LNCaP clone FGC (cell line): ENCODE measurements at regions not wholly inside any gene's neighbourhood (a gene's known extent, or its start where the extent isn't known, plus 50 kb on each side); places are given as distances from the start of the nearest gene placed in this dataset.
"Not testable (repeated sequence)": the region's sequence is repeated elsewhere in the genome, so short reads cannot be mapped to it uniquely, and the experiment has no call there.

ENCODE experiments used
- DNase-seq: peaks from one replicate; pipeline ENCODE4 v3.0.0-alpha.2; 2011; ENCODE audit warnings: low read depth
- H3K4me3 ChIP-seq: 2 replicates; pipeline ENCODE4 v1.5.1; 2011; ENCODE audit warnings: mild to moderate bottlenecking, low read depth, low read length, control low read depth
- CTCF ChIP-seq: IDR thresholded peaks from 2 replicates; pipeline ENCODE4 v1.5.1; 2012; ENCODE audit warnings: mild to moderate bottlenecking; ENCODE audit not compliant: control insufficient read depth, insufficient read depth; ENCODE audit errors: extremely low read depth

GRCh38 chr6:134546962-134547645 lies 229.2 kb upstream of the SGK1 start:
- no peak for TF ChIP-seq CTCF
- no peak for DNase-seq
- H3K4me3 ChIP-seq: no peak overlapping the region

GRCh38 chr6:134544737-134545136 lies 226.8 kb upstream of the SGK1 start:
- TF ChIP-seq CTCF: no peak
- H3K4me3 ChIP-seq: no peak overlapping the region
- DNase-seq: no peak

- no peak for TF ChIP-seq CTCF
- DNase-seq: no peak
- no peak overlapping the region for H3K4me3 ChIP-seq
Measured at GRCh38 chr6:134543128-134543527, 225.2 kb upstream of the SGK1 start.

GRCh38 chr6:134541001-134541400 lies 223.1 kb upstream of the SGK1 start:
- DNase-seq: no peak
- no peak overlapping the region for H3K4me3 ChIP-seq
- TF ChIP-seq CTCF: no peak

DNA sequence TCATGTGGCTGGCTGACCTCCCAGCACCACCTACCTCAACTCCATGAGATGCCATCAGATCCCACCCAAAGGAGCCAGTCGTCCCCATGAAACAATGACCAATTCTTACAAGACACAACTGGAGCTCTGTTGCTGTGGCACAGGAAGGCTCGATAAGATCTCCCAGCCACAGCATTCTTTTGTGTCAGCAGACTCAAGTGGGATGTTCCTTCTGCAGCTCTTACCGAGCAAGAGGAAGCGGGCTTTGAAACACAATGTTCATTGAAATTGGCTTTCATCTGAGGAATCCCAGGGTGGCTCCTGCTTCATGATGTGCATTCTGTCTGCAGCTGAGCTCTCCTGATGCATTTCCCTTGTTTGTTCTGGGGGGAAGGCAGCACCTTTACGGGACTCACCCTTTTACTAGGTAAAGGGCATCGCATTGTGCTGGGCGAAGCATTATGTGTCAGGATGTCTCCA lies 222.0 kb upstream of the SGK1 start:
- no peak overlapping the region for H3K4me3 ChIP-seq
- TF ChIP-seq CTCF: no peak
- no peak for DNase-seq

GRCh38 chr6:134537765-134538164 lies 219.9 kb upstream of the SGK1 start:
- H3K4me3 ChIP-seq, DNase-seq: not testable (repeated sequence)

GRCh38 chr6:134537146-134537555 lies 219.2 kb upstream of the SGK1 start:
- no peak for DNase-seq
- TF ChIP-seq CTCF: no peak
- H3K4me3 ChIP-seq: no peak overlapping the region

DNA sequence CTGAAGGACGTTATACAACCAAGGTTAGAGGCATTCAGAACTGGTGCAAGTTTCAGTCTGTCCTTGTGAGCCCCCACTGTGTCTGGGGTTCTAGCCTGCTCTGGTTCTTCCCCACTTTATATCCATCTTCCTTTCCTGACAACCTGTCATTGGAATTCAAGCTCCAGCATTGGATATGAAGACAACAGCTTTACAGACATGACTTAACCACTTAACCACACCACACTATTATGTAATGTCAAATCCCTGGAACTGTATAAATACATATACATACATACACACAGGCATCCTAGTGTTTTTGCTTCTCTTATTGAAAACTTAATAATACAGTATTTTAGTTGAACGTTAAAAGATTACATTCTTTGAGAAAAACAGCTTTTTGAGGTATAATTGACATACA lies 217.9 kb upstream of the SGK1 start:
- DNase-seq: no peak
- no peak for TF ChIP-seq CTCF
- no peak overlapping the region for H3K4me3 ChIP-seq
